ENCODE measurements at regions not wholly inside any gene's neighbourhood (a gene's known extent, or its start where the extent isn't known, plus 50 kb on each side); places are given as distances from the start of the nearest gene placed in this dataset.

GRCh38 chr11:44467413-44467812 lies 98.0 kb upstream of the CD82 start:
- H3K9ac ChIP-seq (ENCODE audit: control insufficient read depth, insufficient read depth, low read length): no peak overlapping the region
- ChIA-PET SMC1A (ENCODE audit: uncharacterized antibody, unreplicated experiment) (interaction anchor here (0.6 kb wide), 1 partner anchor 573 kb away, joined by 3 read pairs; no protein-coding TSS in a partner anchor), CTCF (no interaction called here), POLR2A (no interaction called here), RAD21 (ENCODE audit: unreplicated experiment) (no interaction called here)
- intact Hi-C loops (cut with micrococcal nuclease; ENCODE audit: unreplicated experiment): no loop called here
- no TSS peak for BruUV-seq (replicated peaks)
- no peak overlapping the region for H3K27ac ChIP-seq (ENCODE audit: control insufficient read depth, insufficient read depth)
- H4K20me1 ChIP-seq (ENCODE audit: control insufficient read depth, insufficient read depth): no peaks in the 10 kb centered on the region
- H2AFZ ChIP-seq (ENCODE audit: control insufficient read depth, low read depth, low read length): no peak overlapping the region
- H3K9me3 ChIP-seq (replicated peaks; ENCODE audit: control insufficient read depth, insufficient read depth, low read length): peaks cover 6% of the 10 kb centered on the region; the same call in 2 of the 3 replicates
- TF ChIP-seq SREBF1 (IDR thresholded peaks at IDR 0.05; ENCODE audit: low read length): no peak
- TF ChIP-seq KAT2A (conservative IDR thresholded peaks at IDR 0.05; ENCODE audit: control insufficient read depth, low read depth, low read length): no peak
- TF ChIP-seq SMARCA5 (IDR thresholded peaks at IDR 0.05): no peak
- TF ChIP-seq RELA (IDR thresholded peaks at IDR 0.05; ENCODE audit: borderline replicate concordance, partially characterized antibody): no peak
- no peak for TF ChIP-seq IRF3 (IDR thresholded peaks at IDR 0.05)
- TF ChIP-seq STAT1 (conservative IDR thresholded peaks at IDR 0.05): no peak
- TF ChIP-seq ZNF687 (IDR thresholded peaks at IDR 0.05): no peak
- no peak for TF ChIP-seq MTA3 (IDR thresholded peaks at IDR 0.05; ENCODE audit: borderline replicate concordance, low read length)
- TF ChIP-seq NFYA (IDR thresholded peaks at IDR 0.05; ENCODE audit: borderline replicate concordance, low read depth, low read length): no peak
- TF ChIP-seq BHLHE40 (IDR thresholded peaks at IDR 0.05; ENCODE audit: borderline replicate concordance in 1 of 2, low read depth in 2 of 2, low read length in 1 of 2): no peak
- TF ChIP-seq SMAD1 (IDR thresholded peaks at IDR 0.05; ENCODE audit: low read depth, partially characterized antibody): no peak
- TF ChIP-seq TBL1XR1 (IDR thresholded peaks at IDR 0.05; ENCODE audit: low read depth, low read length): no peak
- TF ChIP-seq MYB (IDR thresholded peaks at IDR 0.05; ENCODE audit: borderline replicate concordance, low read depth, low read length): no peak
- TF ChIP-seq HSF1 (IDR thresholded peaks at IDR 0.05; ENCODE audit: low read depth, low read length): no peak
- no peak for TF ChIP-seq LARP7 (IDR thresholded peaks at IDR 0.05)
- no peaks in the 10 kb centered on the region for H3K4me1 ChIP-seq (ENCODE audit: control insufficient read depth, insufficient read depth, low read length)
- FAIRE-seq (no peak), DNase-seq (ENCODE audit: low read depth, low spot score) (no peak), ATAC-seq (no peak)
- H3K4me3 ChIP-seq: no peak overlapping the region
- H3K79me2 ChIP-seq (ENCODE audit: control insufficient read depth, insufficient read depth, low read length): no peaks in the 10 kb centered on the region
- H3K27me3 ChIP-seq (replicated peaks in 1 of 2; ENCODE audit: control insufficient read depth in 2 of 2, insufficient read depth in 2 of 2, low read length in 1 of 2): peaks cover 0 to 2% of the 10 kb centered on the region in 2 experiments; a peak in 3 of 4 replicates
- H3K4me2 ChIP-seq (ENCODE audit: control insufficient read depth, insufficient read depth): no peak overlapping the region
- 0% methylated on average over 1 of the region's 1 CpG for WGBS (ENCODE audit: insufficient coverage, insufficient replicate concordance, low lambda C conversion rate, missing lambda C conversion rate)
- no peaks in the 10 kb centered on the region for H3K36me3 ChIP-seq (ENCODE audit: control insufficient read depth in 2 of 2, insufficient read depth in 2 of 2, low read length in 1 of 2)
- in situ Hi-C loops (cut with MboI): no loop called here

Measured in GM12878 (cell line).